Right cardiac atrium (tissue), 5 donors: ENCODE measurements at regions not wholly inside any gene's neighbourhood (a gene's known extent, or its start where the extent isn't known, plus 50 kb on each side); places are given as distances from the start of the nearest gene placed in this dataset.
"Not testable (repeated sequence)": the region's sequence is repeated elsewhere in the genome, so short reads cannot be mapped to it uniquely, and the experiment has no call there.

Source experiments
- ATAC-seq, 2 donors: fragments of 200-7000 bp; cut with Tn5 transposase; one replicate each; pipeline versions ENCODE4 v1.8.0 to v1.9.1; 2020; ENCODE audit warnings: moderate library complexity in 2 of 2, mild to moderate bottlenecking in 1 of 2
- DNase-seq, 3 donors: peaks; one replicate each; pipeline ENCODE4 v3.0.0-alpha.2; 2020
- H3K27ac ChIP-seq: one replicate; pipeline ENCODE4 v1.5.1; 2013; ENCODE audit warnings: mild to moderate bottlenecking, low read length, control low read depth, moderate library complexity
- H3K27me3 ChIP-seq: one replicate; pipeline ENCODE4 v1.6.1; 2013; ENCODE audit not compliant: control insufficient read depth, insufficient read depth
- H3K4me1 ChIP-seq: one replicate; pipeline ENCODE4 v1.6.1; 2013; ENCODE audit warnings: low read length; ENCODE audit not compliant: control insufficient read depth, insufficient read depth
- H3K4me3 ChIP-seq: one replicate; pipeline ENCODE4 v1.5.1; 2013; ENCODE audit warnings: low read length, control low read depth
- H3K9me3 ChIP-seq: one replicate; pipeline ENCODE4 v1.6.1; 2013; ENCODE audit warnings: low read length; ENCODE audit not compliant: control insufficient read depth
- whole genome bisulfite sequencing: extraction: QIAGEN DNeasy Blood & Tissue Kit; methylation state at CpG from one replicate; pipeline ENCODE4 v1.1.7; 2013; 5-methylcytosine and 5-hydroxymethylcytosine counted together
- intact Hi-C, 4 donors: fragments of 100-400 bp; cut with DNase I; formaldehyde crosslinking; loops; one replicate each; pipeline versions ENCODE4 v1.11.0 to v1.14.0; 2022 to 2023
- donor health status: healthy with polysubstance abuse.
- donor health status: DM: no; HTN: yes; CAD: no.
- donor health status: DM: no; HTN: no; CAD: no.
- donor health status: DM: no; HTN: yes; CAD: no; lungs with severe emphysema.
- donor health status: DM: yes; HTN: yes; CAD: no.

- intact Hi-C loops, H3K9me3 ChIP-seq, H3K4me3 ChIP-seq, H3K27me3 ChIP-seq, H3K4me1 ChIP-seq, H3K27ac ChIP-seq, ATAC-seq, DNase-seq: not testable (repeated sequence)
- 96% methylated on average over 50 of the region's 61 CpGs for WGBS
These were observed 156.1 kb downstream of the BMP7 start for GRCh38 chr20:57110121-57111027.

GRCh38 chr20:57111028-57111373 lies 155.4 kb downstream of the BMP7 start:
- WGBS = 86% methylated on average over 3 of the region's 3 CpGs
- no peak overlapping the region for H3K4me3 ChIP-seq
- ATAC-seq = no peak
- no peak for DNase-seq
- no peak overlapping the region for H3K27ac ChIP-seq
- intact Hi-C loops = no loop called here
- no peaks in the 10 kb centered on the region for H3K4me1 ChIP-seq
- no peaks in the 10 kb centered on the region for H3K9me3 ChIP-seq
- H3K27me3 ChIP-seq = no peaks in the 10 kb centered on the region

- Histone ChIP-seq H3K27ac (no peak overlapping the region), H3K27me3 (no peaks in the 10 kb centered on the region), H3K4me1 (no peaks in the 10 kb centered on the region), H3K9me3 (no peaks in the 10 kb centered on the region), H3K4me3 (no peak overlapping the region)
- intact Hi-C loops = no loop called here
- DNase-seq (no peak), ATAC-seq (no peak)
- 81% methylated on average over 8 of the region's 8 CpGs for WGBS
These were observed 154.0 kb downstream of the BMP7 start for GRCh38 chr20:57112448-57112847.

- no peak overlapping the region for H3K4me3 ChIP-seq
- DNase-seq (no peak), ATAC-seq (no peak)
- 59% methylated on average over 8 of the region's 8 CpGs for WGBS
- H3K9me3 ChIP-seq = no peaks in the 10 kb centered on the region
- no peaks in the 10 kb centered on the region for H3K4me1 ChIP-seq
- intact Hi-C loops = no loop called here
- H3K27ac ChIP-seq = no peak overlapping the region
- H3K27me3 ChIP-seq = no peaks in the 10 kb centered on the region
These were observed 152.0 kb downstream of the BMP7 start for GRCh38 chr20:57114290-57115005.

- intact Hi-C loops = no loop called here
- 84% methylated on average over 7 of the region's 7 CpGs for WGBS
- Histone ChIP-seq H3K9me3 (no peaks in the 10 kb centered on the region), H3K27me3 (no peaks in the 10 kb centered on the region), H3K4me3 (no peak overlapping the region), H3K4me1 (no peaks in the 10 kb centered on the region), H3K27ac (no peak overlapping the region)
- ATAC-seq = no peak
- DNase-seq = no peak
These were observed 149.1 kb downstream of the BMP7 start for GRCh38 chr20:57117296-57117695.

GRCh38 chr20:57118107-57118769 lies 148.2 kb downstream of the BMP7 start:
- no peak for ATAC-seq
- intact Hi-C loops = no loop called here
- no peak for DNase-seq
- Histone ChIP-seq H3K4me3 (no peak overlapping the region), H3K4me1 (no peaks in the 10 kb centered on the region), H3K27ac (no peak overlapping the region), H3K9me3 (no peaks in the 10 kb centered on the region), H3K27me3 (no peaks in the 10 kb centered on the region)
- WGBS = 89% methylated on average over 21 of the region's 21 CpGs
